GM19452 (cell line): ENCODE measurements at regions not wholly inside any gene's neighbourhood (a gene's known extent, or its start where the extent isn't known, plus 50 kb on each side); places are given as distances from the start of the nearest gene placed in this dataset.
A peak's percentile ranks its signal among the peaks of the same experiment; 100 is the strongest.

Experiments
- ATAC-seq: cut with Tn5 transposase; IDR thresholded peaks from one replicate; pipeline ENCODE4 v1.9.1; 2021; ENCODE audit not compliant: unreplicated experiment

DNA sequence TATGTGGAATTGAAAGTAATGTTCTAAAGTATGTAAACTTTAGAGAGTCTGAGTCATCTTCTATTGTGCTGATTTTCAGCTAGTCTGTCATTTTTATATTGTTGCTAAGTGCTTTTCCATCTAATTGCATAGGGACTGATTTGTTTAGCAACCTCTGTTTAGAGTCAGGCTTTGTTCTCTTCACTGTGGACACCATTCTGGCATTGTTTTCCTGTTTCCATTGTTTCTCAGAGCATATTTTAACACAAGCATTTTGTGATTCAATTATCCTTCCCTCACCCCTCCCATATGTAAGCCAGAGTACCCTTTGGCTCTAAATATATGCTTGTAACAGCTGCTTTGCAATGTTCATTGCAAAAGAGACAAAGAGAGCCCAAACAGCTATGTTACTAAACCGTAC, 748.4 kb upstream of the PHF14 start:
- no peak for ATAC-seq

DNA sequence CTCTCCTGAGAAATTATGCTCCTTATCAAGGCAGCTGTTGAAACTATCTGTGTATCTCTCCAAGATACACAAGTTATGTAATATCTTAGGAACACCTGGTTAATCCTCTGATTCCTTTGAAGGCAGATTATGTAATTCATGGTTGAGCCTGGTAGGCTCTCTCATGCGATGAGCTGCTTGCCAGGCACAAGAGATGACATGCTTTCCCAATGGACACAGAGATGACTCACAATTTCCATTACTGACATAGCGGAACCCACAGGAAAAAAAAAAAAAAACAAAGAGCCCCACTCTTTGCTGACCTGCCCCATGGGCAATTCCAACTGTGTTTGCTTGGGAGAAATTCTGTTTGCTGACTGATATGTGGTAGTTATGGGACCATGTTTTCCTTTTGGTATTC, 736.4 kb upstream of the PHF14 start:
- ATAC-seq, result no peak

DNA sequence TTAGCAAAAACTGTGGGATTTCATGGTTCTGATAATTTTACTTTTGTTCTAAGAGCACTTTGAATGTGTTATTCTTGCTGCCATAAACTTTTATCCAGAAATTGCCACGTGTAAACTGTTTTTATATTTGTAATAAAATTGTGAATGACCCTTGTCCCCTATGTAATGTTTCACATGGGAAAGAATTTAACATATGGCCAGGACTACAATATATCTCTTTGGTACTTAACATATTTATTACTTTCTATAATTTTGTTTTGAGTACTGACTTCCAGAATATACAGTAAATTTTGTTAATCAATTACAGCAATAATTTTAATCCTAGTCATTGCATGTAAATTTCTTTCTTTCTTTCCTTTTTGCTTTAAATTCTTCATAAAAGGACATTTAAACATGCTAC, 735.0 kb upstream of the PHF14 start:
- ATAC-seq, result no peak

DNA sequence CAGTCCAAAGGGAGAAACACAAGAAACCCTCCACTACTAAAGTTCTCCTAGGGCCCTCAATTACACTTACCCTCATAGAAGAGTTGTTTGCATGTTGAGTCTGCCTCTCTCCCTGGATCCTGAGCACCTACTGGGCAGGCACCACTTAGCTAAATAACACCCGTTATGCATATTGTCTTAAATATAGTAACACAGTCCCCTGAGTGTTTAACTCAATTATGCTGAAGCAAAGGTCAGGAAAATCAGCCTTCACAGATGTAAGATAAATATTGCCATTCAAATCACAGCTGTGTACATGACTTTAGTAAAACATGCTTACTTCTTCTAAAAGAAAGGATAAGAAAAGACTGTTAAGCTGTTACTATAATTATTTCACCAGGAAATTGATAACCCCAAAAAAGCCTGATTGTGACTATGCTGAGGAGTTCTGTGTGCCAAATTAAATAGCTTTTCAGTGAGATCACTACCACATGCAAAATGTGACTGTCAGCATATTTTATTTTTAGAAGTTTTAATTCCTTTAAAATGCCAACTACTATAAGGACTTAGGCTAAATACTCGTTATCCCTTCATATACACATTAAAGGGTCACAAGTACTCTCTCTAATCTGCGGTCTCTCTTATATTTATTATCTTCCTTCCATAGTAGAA, 733.9 kb upstream of the PHF14 start:
- no peak for ATAC-seq

DNA sequence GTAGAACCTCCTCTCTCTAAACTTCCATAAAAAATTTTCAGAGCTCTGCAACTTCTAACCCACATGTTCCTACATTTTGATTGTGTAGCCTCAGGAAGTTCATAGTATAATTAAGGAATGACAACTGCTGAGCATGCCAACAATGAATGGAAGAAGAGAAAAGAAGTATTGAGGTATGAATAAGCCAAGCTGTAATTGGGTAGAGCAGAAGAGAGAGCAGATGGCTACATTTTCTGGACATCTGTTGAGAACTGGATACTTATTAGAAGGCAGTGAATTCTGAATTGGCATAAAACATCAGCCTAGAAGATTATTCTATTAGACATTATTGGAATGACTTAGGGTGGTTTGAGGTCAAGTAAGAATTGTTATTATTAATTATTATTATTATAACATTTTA, 728.3 kb upstream of the PHF14 start:
- no peak for ATAC-seq

DNA sequence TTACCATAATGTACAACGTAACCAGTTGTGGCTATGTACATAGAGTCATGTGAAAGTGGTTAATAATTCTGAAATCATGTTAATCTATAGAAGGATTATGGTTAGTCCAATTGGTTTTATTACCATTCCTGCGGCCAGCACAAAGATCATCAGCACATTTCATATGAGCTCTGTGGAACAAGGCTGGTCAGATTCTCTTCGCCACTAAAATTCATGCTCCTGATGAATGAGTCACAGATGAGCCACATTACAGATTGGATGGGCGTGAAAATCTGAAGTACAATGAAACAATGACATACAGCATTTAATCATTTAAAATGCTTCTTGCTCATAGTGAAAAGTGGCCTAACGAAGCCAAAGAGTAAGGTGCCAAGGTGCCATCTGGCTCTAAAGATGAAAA, 716.2 kb upstream of the PHF14 start:
- no peak for ATAC-seq

DNA sequence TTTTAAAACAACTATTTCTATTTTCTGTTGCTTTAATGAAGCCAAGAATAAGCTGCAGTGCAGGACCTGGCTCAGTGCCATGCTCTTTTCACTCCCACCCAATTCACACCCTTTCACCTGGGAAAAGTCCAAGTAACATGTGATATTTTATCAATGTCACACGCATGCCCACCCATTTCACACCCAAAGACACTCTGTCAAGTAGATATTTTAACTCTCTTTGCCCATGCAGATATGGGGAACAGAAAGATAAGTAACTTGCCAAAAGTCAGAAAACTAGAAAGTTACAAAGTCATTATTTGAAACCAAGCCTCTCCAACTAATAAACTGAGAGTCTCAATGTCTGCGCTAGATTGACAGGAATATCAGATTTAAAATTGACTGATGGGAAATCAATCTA, 706.7 kb upstream of the PHF14 start:
- no peak for ATAC-seq

DNA sequence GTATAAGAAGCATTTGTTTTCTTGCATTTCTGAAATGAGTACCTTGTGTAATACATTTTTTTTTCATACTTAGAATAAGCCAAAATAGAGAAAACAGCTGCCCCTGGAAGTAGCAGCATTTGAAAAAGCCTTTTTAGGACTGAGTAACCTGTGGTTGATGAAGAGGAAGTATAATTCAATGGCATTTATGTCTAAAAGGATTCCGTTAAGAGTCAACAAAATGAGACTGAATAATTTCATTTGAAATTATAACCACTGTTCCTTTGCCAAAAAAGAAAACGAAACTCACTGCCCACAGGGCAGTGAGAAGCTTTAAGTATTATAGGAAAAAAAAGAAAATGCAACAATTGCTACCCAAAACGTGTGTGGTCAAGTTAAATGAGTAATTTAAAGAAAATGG, 705.6 kb upstream of the PHF14 start:
- ATAC-seq, result no peak

DNA sequence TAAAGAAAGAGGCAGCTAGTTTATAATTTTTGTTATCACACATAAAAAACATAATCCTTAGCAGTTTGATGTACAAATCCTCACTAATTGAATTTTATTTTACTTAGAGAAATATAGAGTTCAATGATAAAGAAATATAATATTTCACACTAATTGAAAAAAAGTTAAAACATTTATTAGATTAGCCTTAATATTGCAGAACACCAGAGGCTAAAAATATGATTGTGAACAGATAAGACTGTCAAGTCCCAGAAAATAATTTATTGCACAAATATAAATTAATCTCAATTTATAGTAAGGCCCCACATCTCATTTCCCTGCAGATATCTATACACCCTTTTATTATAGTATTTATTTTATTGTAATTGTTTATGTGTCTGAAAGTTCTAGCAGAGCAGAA, 690.8 kb upstream of the PHF14 start:
- ATAC-seq, result no peak

DNA sequence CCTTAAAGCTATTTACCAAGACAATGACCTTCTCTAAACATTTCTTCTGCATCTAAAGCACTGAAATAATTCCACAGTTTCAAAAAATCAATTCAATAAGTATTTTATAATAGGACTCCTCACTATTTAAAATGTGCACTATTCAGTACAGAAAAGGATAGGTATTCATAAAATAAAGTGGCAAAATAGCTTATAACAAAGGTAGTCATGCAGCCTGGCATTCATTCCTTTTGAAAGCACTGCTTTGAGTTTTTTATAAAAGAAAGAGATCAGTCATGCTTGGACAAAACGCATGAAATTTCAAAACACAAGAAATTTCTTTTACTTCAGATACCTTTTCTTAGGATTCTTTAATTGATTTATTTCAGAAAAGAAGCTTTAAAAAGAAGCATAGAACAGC, 689.7 kb upstream of the PHF14 start:
- ATAC-seq, result no peak

DNA sequence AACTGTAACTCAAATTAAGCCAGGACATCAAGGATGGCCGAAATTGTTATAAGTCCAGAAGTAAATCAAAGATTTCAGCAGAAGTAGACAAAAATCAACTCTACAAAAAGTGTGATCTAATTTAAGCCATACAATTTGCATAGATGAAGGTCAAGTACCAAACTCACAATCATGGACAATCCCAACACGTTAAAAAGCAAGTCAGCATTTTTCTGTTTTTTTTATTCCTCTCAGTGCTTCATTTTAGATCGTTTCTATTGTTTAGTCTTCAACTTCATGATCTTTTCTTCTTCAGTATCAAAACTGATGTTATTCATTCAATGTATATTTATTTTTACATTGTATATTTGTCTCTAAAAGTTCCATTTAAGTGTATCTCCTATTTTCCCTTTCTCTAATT, 674.3 kb upstream of the PHF14 start:
- ATAC-seq, result no peak

DNA sequence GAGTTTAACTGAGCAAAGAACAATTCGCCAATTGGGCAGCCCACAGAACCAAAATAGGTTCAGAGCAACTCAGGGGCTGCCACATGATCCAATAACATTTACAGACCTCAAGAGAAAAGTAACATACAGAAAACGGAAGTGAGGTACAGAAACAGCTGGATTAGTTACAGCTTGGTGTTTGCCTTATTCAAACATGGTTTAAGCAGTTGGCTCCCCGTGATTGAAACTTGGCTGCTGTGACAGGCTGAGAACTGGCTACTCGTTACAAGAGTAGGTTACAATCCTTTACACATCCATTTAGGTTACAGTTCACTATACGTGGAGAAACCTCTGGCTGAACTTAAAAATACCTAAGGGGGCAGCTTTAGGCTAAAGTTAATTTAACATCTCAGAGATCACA, 673.1 kb upstream of the PHF14 start:
- no peak for ATAC-seq

DNA sequence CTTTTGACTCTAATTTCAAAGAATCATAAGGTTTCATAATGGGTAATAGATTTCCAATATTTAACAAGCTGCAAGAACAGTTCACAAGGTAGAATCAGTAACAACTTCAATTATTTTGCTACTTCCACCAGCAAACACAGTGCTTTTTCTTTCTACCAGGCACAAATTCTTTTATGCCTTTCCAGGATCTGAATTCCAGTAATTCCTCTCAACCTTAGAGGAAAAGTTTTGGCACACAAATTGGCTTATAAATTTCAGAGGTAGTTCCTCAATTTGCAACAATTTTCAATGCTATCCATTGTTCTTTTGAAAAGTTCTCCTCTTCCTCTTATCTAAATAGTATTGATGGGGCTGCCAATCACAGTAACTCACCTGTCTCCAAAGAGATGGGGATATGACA, 665.4 kb upstream of the PHF14 start:
- no peak for ATAC-seq

DNA sequence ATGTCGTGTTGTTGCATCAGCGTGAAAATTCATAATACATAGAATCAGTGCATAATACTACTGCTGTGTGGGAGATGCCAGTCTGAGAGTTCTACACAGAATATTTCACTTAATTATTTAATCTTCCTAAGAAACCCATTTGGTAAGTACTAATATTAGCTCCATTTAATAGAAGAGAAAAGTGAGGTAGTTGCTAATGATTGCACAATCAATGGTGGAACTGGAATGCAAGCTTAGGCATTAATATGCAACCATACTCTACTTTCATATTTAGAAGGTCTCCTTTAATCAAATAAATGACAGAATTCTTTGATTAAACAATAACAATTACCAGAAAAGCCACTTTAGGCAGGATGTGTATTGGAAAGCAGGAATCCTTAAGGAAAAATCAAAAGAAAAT, 660.7 kb upstream of the PHF14 start:
- no peak for ATAC-seq

DNA sequence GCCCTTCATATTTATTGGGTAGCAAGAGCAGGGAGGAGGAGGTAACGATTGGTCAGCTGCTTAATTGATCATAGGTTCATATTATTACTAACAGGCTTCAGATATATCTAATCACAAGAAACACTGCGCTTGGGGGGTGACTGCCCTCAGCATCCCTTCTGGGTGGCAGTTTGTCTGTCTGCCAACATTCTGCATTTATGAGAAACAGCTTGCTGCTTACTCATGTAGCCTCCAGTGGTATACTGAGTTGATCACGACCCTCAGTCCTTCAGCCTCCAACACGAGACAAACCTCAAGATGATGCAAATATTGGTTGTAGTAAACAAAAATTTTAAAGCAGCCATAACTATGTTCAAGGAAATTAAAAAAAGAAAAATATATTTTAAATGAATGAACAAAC, 657.8 kb upstream of the PHF14 start:
- ATAC-seq, result no peak

DNA sequence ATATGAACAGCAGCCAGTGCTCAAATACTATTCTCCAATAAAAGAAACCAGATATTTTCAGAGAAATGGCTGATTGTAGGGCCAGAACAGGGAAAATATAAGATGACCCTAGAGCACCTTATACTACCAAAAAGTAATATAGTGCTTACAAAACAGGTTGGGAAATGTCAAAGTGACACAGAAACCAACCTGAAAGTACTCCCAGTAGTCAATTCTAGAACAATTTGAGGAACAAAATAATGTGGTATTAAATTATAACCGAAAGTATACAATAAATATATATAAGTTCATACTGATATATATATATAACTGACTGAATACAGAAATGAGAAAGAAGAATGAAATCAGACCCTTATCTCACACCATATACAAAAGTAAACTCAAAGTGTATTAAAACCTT, 657.2 kb upstream of the PHF14 start:
- no peak for ATAC-seq

DNA sequence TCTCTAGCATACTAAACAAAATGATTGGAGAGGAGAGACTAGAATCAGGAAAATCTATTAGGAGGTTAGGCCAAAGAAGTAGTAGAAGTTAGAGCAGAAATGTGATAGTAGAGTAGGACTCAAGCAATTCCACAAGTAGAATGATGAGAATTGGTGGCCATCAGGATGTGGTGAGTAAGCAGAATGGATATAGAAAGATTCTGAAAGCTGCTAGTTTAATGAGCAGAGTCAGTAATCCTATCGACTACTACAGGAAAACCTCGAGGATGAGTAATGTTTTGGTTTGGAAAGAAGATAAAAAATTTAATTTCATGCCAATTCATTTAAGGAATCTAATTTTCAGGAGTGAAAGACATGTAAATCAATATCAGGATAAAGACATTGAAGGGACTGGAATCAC, 648.3 kb upstream of the PHF14 start:
- no peak for ATAC-seq

DNA sequence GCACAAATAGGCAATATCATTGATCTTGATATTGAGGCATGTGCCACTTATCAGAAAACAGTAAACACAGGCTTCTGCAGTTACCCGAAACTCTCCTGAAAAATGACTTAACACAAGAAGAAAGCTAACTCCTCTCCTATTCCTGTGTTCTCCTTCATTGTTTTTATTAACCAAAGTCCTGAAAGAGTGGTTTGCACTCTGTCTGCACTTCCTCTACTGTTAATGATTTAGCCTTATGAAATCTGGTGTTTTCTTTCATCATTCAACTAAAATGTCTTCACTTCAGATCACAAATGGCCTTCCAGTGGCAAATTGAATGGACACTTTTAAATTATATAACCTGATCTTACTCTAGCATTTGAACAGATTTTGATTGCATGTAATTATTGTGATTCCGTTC, 630.6 kb upstream of the PHF14 start:
- ATAC-seq, result no peak

DNA sequence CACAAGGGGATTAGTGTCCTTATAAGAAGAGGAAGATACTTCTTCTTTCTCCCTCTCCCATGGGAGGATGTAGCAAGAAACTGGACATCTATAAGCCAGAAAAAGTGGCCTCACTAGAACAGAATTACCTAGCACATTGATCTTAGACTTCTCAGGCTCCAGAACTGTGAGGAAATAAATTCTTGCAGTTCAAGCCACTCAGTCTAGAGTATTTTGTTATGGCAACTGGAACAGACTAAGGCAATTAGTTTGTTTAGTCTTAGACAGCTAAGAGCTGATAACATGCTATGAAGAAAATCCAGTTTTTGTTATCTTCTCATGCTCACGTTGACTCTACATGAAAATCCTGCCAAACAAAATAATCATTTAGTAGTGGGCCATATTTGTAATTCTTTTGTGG, 627.6 kb upstream of the PHF14 start:
- no peak for ATAC-seq

DNA sequence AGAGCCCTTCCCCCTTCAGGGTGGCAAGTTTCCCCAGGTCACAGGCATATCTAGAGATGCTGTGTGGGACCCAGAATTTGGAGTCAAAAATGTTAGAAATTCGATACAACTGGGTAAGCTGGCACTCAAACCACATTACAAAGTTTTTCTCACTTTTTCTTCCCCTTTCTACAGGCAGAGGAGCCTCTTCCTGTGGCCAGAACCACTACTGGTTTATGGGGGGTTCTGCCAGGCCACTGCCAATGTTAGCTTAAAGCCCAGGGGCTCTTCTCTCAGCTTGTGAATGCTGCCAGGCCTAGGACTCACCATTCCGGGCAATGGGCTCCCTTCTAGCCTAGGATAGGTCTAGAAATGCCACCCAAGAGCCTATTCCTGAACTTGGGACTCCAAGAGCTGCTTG, 617.9 kb upstream of the PHF14 start:
- ATAC-seq, result no peak

DNA sequence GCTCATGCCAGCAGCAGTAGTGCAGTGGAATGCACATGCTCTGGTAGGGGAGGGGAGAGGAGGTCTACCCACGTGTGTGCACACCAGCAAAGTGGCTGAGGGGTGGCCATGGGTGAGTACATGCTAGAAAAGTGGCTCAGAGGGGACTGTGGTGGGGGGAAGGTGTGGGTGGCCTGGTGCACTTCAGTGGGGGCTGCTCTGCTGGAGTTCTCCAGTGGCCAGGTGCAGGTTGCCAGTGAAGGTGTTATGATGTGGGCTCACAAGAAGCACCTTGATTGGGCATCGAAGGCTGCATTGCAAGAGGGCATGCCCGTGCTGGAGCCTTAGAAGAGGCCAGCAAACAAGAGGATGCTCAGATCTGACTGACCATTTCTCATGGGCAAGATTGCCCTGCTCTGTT, 613.6 kb upstream of the PHF14 start:
- ATAC-seq, result no peak

DNA sequence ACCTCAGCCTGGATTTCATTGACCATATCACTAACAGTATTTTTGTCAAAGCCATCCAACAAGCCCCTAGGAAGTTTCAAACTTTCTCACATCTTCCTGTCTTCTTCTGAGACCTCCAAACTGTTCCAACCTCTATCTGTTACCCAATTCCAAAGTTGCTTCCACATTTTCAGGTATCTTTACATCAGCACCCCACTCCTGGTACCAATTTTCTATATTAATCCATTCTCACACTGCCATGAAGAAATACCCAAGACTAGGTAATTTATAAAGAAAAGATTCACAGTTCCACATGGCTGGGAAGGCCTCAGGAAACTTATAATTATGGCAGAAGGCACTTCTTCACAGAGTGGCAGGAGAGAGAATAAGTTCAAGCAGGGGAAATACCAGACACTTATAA, 571.9 kb upstream of the PHF14 start:
- no peak for ATAC-seq

DNA sequence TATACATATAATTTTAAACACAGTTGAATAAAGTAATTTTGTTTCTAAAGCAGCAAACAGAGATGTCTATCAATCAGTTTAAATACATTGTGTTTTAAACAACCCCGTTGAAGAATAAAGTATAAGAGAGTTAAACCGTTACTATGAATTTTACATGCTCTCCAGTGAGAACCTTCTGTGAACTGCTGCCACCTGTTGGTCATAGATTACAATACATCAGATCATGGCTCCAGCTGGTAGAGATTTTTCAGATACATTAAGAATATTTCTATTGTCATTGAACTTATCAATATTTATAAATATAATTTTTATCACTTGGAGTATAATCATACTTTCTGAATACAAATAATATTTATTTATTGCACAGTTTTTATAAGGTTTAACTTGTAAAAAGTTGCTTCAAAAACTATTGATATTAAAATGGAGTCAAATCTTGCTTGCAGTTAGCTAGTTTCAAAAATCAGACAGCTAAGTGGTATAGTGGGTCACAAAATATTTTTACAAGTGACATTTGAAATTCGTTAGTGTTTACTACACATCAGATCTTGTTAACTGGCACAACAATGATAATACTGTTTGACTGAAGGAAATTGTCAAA, 561.2 kb upstream of the PHF14 start:
- peak; percentile 75 for ATAC-seq
